ENCODE measurements at regions not wholly inside any gene's neighbourhood (a gene's known extent, or its start where the extent isn't known, plus 50 kb on each side); places are given as distances from the start of the nearest gene placed in this dataset.
A peak's percentile ranks its signal among the peaks of the same experiment; 100 is the strongest.
"Not testable (repeated sequence)": the region's sequence is repeated elsewhere in the genome, so short reads cannot be mapped to it uniquely, and the experiment has no call there.

- Histone ChIP-seq H3K36me3 (ENCODE audit: insufficient read depth, low read length) (no peaks in the 10 kb centered on the region), H4K20me1 (ENCODE audit: insufficient read depth, low read length) (no peaks in the 10 kb centered on the region), H3K4me1 (ENCODE audit: insufficient read depth, low read length) (peaks cover 11% of the 10 kb centered on the region), H3K4me3 (ENCODE audit: insufficient read depth, low read length) (no peak overlapping the region), H3K9me3 (ENCODE audit: low read depth, low read length) (no peaks in the 10 kb centered on the region), H3K27me3 (ENCODE audit: insufficient read depth, low read length) (no peaks in the 10 kb centered on the region), H2AFZ (ENCODE audit: low read length) (no peak overlapping the region), H3K4me2 (ENCODE audit: insufficient read depth, low read length) (no peak overlapping the region), H3K79me2 (ENCODE audit: insufficient read depth, low read length) (no peaks in the 10 kb centered on the region), H3K27ac (ENCODE audit: low read depth, low read length) (no peak overlapping the region)
- no peak for DNase-seq (ENCODE audit: insufficient read length, low spot score, missing footprints)
- TF ChIP-seq CTCF (IDR thresholded peaks at IDR 0.05; ENCODE audit: extremely low read depth, low read depth, low read length), result no peak
Observed at GRCh38 chr4:187125062-187125461, 401.4 kb upstream of the FAT1 start.

- Histone ChIP-seq H3K4me2 (ENCODE audit: insufficient read depth, low read length) (no peak overlapping the region), H3K4me3 (ENCODE audit: insufficient read depth, low read length) (no peak overlapping the region), H3K27me3 (ENCODE audit: insufficient read depth, low read length) (no peaks in the 10 kb centered on the region), H3K9me3 (ENCODE audit: low read depth, low read length) (no peaks in the 10 kb centered on the region), H3K36me3 (ENCODE audit: insufficient read depth, low read length) (no peaks in the 10 kb centered on the region), H2AFZ (ENCODE audit: low read length) (no peak overlapping the region), H4K20me1 (ENCODE audit: insufficient read depth, low read length) (no peaks in the 10 kb centered on the region), H3K79me2 (ENCODE audit: insufficient read depth, low read length) (no peaks in the 10 kb centered on the region), H3K4me1 (ENCODE audit: insufficient read depth, low read length) (peaks cover 11% of the 10 kb centered on the region), H3K27ac (ENCODE audit: low read depth, low read length) (peak overlapping the region; percentile 81)
- no peak for DNase-seq (ENCODE audit: insufficient read length, low spot score, missing footprints)
- TF ChIP-seq CTCF (IDR thresholded peaks at IDR 0.05; ENCODE audit: extremely low read depth, low read depth, low read length), result no peak
Observed at GRCh38 chr4:187127456-187127855, 403.8 kb upstream of the FAT1 start.

GRCh38 chr4:187128222-187128621, 404.6 kb upstream of the FAT1 start:
- Histone ChIP-seq H3K79me2 (ENCODE audit: insufficient read depth, low read length) (no peaks in the 10 kb centered on the region), H3K9me3 (ENCODE audit: low read depth, low read length) (no peaks in the 10 kb centered on the region), H3K27me3 (ENCODE audit: insufficient read depth, low read length) (no peaks in the 10 kb centered on the region), H2AFZ (ENCODE audit: low read length) (no peak overlapping the region), H3K4me3 (ENCODE audit: insufficient read depth, low read length) (peak overlapping the region; percentile 3), H3K4me2 (ENCODE audit: insufficient read depth, low read length) (peak overlapping the region; percentile 67), H3K36me3 (ENCODE audit: insufficient read depth, low read length) (no peaks in the 10 kb centered on the region), H3K27ac (ENCODE audit: low read depth, low read length) (peak overlapping the region; percentile 81), H4K20me1 (ENCODE audit: insufficient read depth, low read length) (no peaks in the 10 kb centered on the region), H3K4me1 (ENCODE audit: insufficient read depth, low read length) (peaks cover 11% of the 10 kb centered on the region)
- no peak for DNase-seq (ENCODE audit: insufficient read length, low spot score, missing footprints)
- no peak for TF ChIP-seq CTCF (IDR thresholded peaks at IDR 0.05; ENCODE audit: extremely low read depth, low read depth, low read length)

GRCh38 chr4:187128976-187129375, 405.3 kb upstream of the FAT1 start:
- no peaks in the 10 kb centered on the region for H4K20me1 ChIP-seq (ENCODE audit: insufficient read depth, low read length)
- H3K27ac ChIP-seq (ENCODE audit: low read depth, low read length), result peak overlapping the region; percentile 81
- H3K4me3 ChIP-seq (ENCODE audit: insufficient read depth, low read length), result no peak overlapping the region

GRCh38 chr4:187131826-187132225, 408.2 kb upstream of the FAT1 start:
- not testable (repeated sequence) for H3K27ac ChIP-seq (ENCODE audit: low read depth, low read length); H3K9me3 ChIP-seq (ENCODE audit: low read depth, low read length); H2AFZ ChIP-seq (ENCODE audit: low read length); H3K4me2 ChIP-seq (ENCODE audit: insufficient read depth, low read length); H3K36me3 ChIP-seq (ENCODE audit: insufficient read depth, low read length); H3K79me2 ChIP-seq (ENCODE audit: insufficient read depth, low read length); H3K27me3 ChIP-seq (ENCODE audit: insufficient read depth, low read length); H4K20me1 ChIP-seq (ENCODE audit: insufficient read depth, low read length); DNase-seq (ENCODE audit: insufficient read length, low spot score, missing footprints); H3K4me3 ChIP-seq (ENCODE audit: insufficient read depth, low read length)
- peaks cover 11% of the 10 kb centered on the region for H3K4me1 ChIP-seq (ENCODE audit: insufficient read depth, low read length)

More at GRCh38 chr4:187128976-187129375, 405.3 kb upstream of the FAT1 start:
- Histone ChIP-seq H2AFZ (ENCODE audit: low read length) (peak overlapping the region; percentile 24), H3K27me3 (ENCODE audit: insufficient read depth, low read length) (no peaks in the 10 kb centered on the region), H3K9me3 (ENCODE audit: low read depth, low read length) (no peaks in the 10 kb centered on the region), H3K79me2 (ENCODE audit: insufficient read depth, low read length) (no peaks in the 10 kb centered on the region), H3K4me2 (ENCODE audit: insufficient read depth, low read length) (peak overlapping the region; percentile 67), H3K4me1 (ENCODE audit: insufficient read depth, low read length) (peaks cover 11% of the 10 kb centered on the region), H3K36me3 (ENCODE audit: insufficient read depth, low read length) (no peaks in the 10 kb centered on the region)
- TF ChIP-seq CTCF (IDR thresholded peaks at IDR 0.05; ENCODE audit: extremely low read depth, low read depth, low read length), result no peak
- peak; percentile 59 for DNase-seq (ENCODE audit: insufficient read length, low spot score, missing footprints)
